GM23248 (cell line): ENCODE measurements at regions not wholly inside any gene's neighbourhood (a gene's known extent, or its start where the extent isn't known, plus 50 kb on each side); places are given as distances from the start of the nearest gene placed in this dataset.

Source experiments
- DNase-seq: peaks from one replicate; pipeline ENCODE4 v3.0.0-alpha.2; 2015
- H2AFZ ChIP-seq: fragments of 200-600 bp; sonication (generic); 2 replicates; pipeline ENCODE4 v1.6.1; 2016; ENCODE audit warnings: antibody characterized with exemption
- H3F3A ChIP-seq: fragments of 200-600 bp; sonication (generic); 2 replicates; pipeline ENCODE4 v1.6.1; 2016; ENCODE audit warnings: mild to moderate bottlenecking, antibody characterized with exemption, mixed run types; ENCODE audit not compliant: insufficient read depth
- H3K27ac ChIP-seq: fragments of 200-600 bp; sonication (generic); 2 replicates; pipeline ENCODE4 v1.5.1; 2016; ENCODE audit warnings: mild to moderate bottlenecking
- H3K27me3 ChIP-seq: fragments of 200-600 bp; sonication (generic); replicated peaks from 2 replicates; pipeline ENCODE4 v1.6.1; 2016; ENCODE audit warnings: mild to moderate bottlenecking; ENCODE audit not compliant: insufficient read depth
- H3K36me3 ChIP-seq: fragments of 200-600 bp; sonication (generic); 2 replicates; pipeline ENCODE4 v1.6.1; 2016; ENCODE audit warnings: low read depth, mild to moderate bottlenecking
- H3K4me1 ChIP-seq: fragments of 200-600 bp; sonication (generic); 2 replicates; pipeline ENCODE4 v1.6.1; 2016; ENCODE audit warnings: mild to moderate bottlenecking; ENCODE audit not compliant: insufficient read depth
- H3K4me2 ChIP-seq: fragments of 200-600 bp; sonication (generic); one replicate; pipeline ENCODE4 v1.6.1; 2016; ENCODE audit warnings: mild to moderate bottlenecking; ENCODE audit not compliant: unreplicated experiment
- H3K4me3 ChIP-seq: fragments of 200-600 bp; sonication (generic); 2 replicates; pipeline ENCODE4 v1.5.1; 2016; ENCODE audit warnings: mild to moderate bottlenecking
- H3K79me2 ChIP-seq: fragments of 200-600 bp; sonication (generic); 2 replicates; pipeline ENCODE4 v1.6.1; 2016; ENCODE audit warnings: mild to moderate bottlenecking; ENCODE audit not compliant: insufficient read depth
- H3K9ac ChIP-seq: fragments of 200-600 bp; sonication (generic); 2 replicates; pipeline ENCODE4 v1.6.1; 2016; ENCODE audit warnings: mild to moderate bottlenecking
- H3K9me2 ChIP-seq: fragments of 200-600 bp; sonication (generic); 2 replicates; pipeline ENCODE4 v1.6.1; 2016; ENCODE audit warnings: mixed run types, mild to moderate bottlenecking, moderate library complexity; ENCODE audit not compliant: insufficient read depth
- H3K9me3 ChIP-seq: fragments of 200-600 bp; sonication (generic); one replicate; pipeline ENCODE4 v1.6.1; 2017; ENCODE audit warnings: low read depth
- H4K20me1 ChIP-seq: fragments of 200-600 bp; sonication (generic); 2 replicates; pipeline ENCODE4 v1.6.0; 2016; ENCODE audit not compliant: insufficient read depth
- EZH2 ChIP-seq: fragments of 200-600 bp; sonication (generic); IDR thresholded peaks from 2 replicates; pipeline ENCODE4 v1.6.1; 2018; ENCODE audit warnings: antibody characterized with exemption, mild to moderate bottlenecking; ENCODE audit not compliant: insufficient read depth, poor library complexity, severe bottlenecking
- EZH2phosphoT487 ChIP-seq: fragments of 200-600 bp; sonication (generic); IDR thresholded peaks from 2 replicates; pipeline ENCODE4 v1.6.1; 2018; ENCODE audit warnings: antibody characterized with exemption, moderate library complexity, mild to moderate bottlenecking, low read depth; ENCODE audit not compliant: insufficient read depth
- WGBS, 2 experiments: methylation state at CpG; one replicate each; pipeline ENCODE4 v1.1.6; 2015 to 2017; ENCODE audit warnings: low lambda C conversion rate in 2 of 2, low coverage in 1 of 2; ENCODE audit errors: missing lambda C conversion rate in 2 of 2; 5-methylcytosine and 5-hydroxymethylcytosine counted together
- in situ Hi-C: fragments of 300-500 bp; cut with MboI; formaldehyde crosslinking; loops from 2 replicates; pipeline ENCODE4 v1.15.0; 2020

DNA sequence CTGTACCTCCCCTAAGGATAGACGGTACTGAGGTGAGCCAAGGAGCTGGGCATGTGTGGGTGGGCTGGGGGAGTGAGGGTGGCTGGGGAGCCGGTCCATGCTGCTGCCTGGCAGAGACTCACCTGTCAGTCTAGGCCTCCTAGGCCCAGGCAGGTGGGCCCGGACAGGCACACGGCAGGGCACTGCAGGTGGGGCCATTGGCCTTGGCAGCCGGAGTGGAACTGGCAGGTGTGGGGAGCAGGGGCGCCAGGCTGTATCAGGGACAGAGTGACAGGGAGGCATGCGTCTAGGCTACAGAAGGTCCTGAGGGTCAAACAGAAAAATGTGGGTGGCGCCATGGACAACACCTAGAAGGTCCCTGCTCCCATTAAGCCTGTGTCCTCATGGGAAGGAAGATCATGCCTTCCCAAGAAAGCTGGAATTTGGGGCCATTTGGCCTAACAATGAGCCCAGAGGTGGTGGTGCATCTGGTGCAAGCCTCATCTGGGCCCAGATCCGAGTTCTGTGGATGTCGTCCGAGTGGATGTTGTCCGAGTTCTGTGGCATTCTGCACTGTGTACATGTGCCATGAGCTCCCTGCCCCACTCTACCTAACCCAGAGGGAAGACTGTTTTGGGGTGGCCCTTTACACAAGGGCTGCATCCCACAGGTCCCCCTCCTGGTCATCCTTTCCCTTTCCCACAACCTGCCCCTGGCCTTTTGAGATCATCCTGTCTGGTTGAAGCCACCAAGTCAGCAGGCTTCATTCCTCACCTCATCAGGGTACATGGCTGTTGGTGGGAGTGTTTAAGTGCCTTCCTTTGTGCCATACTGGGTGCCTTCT, 249.7 kb downstream of the GLI2 start:
- in situ Hi-C loops = no loop called here
- Histone ChIP-seq H3K4me1 (no peaks in the 10 kb centered on the region), H3K27ac (no peak overlapping the region), H4K20me1 (no peaks in the 10 kb centered on the region), H3K9me3 (no peaks in the 10 kb centered on the region), H3K79me2 (no peaks in the 10 kb centered on the region), H3K9ac (no peak overlapping the region), H3F3A (no peaks in the 10 kb centered on the region), H3K9me2 (no peaks in the 10 kb centered on the region), H3K4me2 (no peak overlapping the region), H3K36me3 (peaks cover 5% of the 10 kb centered on the region; the same call in 1 of the 2 replicates), H3K27me3 (no peaks in the 10 kb centered on the region), H3K4me3 (no peak overlapping the region), H2AFZ (no peak overlapping the region)
- WGBS, 2 experiments = 91 to 93% methylated on average over 12 of the region's 12 CpGs
- no peak for DNase-seq
- no peak for TF ChIP-seq EZH2phosphoT487
- TF ChIP-seq EZH2 = no peak

DNA sequence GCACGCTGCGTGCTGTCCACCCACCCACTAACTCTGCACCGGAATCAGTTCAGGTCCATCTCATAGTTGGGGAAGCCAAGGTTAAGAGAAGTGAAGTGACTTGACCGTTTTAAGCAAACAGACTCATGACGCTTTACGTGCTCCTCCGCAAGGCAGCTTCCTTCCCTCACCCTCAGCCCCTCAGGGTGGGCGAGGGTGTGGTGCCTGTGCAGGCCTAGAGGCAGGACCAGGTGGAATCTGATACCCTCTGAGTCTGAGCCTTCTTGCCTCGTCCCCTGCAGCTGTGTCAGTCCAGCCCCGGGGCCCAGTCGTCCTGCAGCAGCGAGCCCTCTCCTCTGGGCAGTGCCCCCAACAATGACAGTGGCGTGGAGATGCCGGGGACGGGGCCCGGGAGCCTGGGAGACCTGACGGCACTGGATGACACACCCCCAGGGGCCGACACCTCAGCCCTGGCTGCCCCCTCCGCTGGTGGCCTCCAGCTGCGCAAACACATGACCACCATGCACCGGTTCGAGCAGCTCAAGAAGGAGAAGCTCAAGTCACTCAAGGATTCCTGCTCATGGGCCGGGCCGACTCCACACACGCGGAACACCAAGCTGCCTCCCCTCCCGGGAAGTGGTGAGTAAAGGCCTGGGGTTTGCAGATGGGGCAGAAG, 250.5 kb downstream of the GLI2 start:
- no peaks in the 10 kb centered on the region for H3K9me2 ChIP-seq
- H3K9ac ChIP-seq = no peak overlapping the region
- no peak for DNase-seq
- H3F3A ChIP-seq = no peaks in the 10 kb centered on the region
- TF ChIP-seq EZH2 (no peak), EZH2phosphoT487 (no peak)
- no peak overlapping the region for H2AFZ ChIP-seq
- H4K20me1 ChIP-seq = no peaks in the 10 kb centered on the region
- no peaks in the 10 kb centered on the region for H3K79me2 ChIP-seq
- H3K4me2 ChIP-seq = no peak overlapping the region
- 93 to 94% methylated on average over 25 to 27 of the region's 27 CpGs for WGBS, 2 experiments
- no peaks in the 10 kb centered on the region for H3K9me3 ChIP-seq
- no peak overlapping the region for H3K27ac ChIP-seq
- H3K36me3 ChIP-seq = peaks cover 7% of the 10 kb centered on the region; the same call in 1 of the 2 replicates
- in situ Hi-C loops = no loop called here
- no peaks in the 10 kb centered on the region for H3K27me3 ChIP-seq
- H3K4me1 ChIP-seq = no peaks in the 10 kb centered on the region
- no peak overlapping the region for H3K4me3 ChIP-seq

DNA sequence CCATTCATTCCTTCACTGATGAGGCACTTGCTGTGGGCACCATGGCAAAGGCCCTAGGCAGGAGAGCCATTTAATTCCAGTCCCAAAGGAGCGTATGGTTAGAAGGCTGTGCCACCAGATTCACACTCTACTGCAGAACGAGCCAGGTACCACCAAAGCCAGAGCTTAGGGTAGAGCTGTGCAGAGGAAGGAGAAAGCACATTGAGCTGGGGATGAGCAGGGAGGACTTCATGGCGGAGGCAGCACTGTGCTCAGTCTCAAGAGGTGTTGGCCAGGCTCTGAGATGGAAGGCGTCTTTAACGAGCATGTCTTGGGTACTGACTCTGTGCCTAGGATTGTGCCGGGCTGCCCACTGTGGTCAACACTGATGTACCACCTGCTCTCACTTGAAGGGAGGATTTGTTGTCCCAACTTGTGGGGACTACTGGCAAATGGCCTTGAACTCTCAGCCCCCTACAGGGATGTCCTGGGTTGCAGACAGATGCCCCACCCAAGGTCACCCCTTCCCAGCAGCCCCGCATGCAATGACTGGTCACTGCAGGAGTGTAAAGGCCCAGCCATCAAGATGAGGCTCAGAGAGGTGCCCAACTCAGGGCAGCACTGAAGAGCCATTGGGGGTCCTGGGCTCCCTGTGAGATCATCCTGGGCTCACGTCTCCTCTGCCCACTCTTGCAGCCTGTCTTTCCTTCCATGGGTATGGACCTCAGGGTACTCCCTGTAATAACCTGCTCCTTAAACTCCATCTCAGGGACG, 251.4 kb downstream of the GLI2 start:
- 95 to 96% methylated on average over 9 of the region's 9 CpGs for WGBS, 2 experiments

DNA sequence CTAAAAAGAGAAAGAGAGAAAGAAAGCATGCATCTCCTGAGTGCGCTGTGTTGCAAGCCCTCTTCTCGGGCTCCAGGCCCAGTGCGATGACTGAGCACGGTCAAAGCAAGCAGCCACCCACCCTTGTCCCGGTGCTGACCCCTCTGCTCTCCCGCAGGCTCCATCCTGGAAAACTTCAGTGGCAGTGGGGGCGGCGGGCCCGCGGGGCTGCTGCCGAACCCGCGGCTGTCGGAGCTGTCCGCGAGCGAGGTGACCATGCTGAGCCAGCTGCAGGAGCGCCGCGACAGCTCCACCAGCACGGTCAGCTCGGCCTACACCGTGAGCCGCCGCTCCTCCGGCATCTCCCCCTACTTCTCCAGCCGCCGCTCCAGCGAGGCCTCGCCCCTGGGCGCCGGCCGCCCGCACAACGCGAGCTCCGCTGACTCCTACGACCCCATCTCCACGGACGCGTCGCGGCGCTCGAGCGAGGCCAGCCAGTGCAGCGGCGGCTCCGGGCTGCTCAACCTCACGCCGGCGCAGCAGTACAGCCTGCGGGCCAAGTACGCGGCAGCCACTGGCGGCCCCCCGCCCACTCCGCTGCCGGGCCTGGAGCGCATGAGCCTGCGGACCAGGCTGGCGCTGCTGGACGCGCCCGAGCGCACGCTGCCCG, 252.5 kb downstream of the GLI2 start:
- Histone ChIP-seq H3F3A (no peaks in the 10 kb centered on the region), H3K27me3 (no peaks in the 10 kb centered on the region), H3K36me3 (peaks cover 5% of the 10 kb centered on the region; the same call in 1 of the 2 replicates), H3K4me3 (no peak overlapping the region), H3K4me2 (no peak overlapping the region), H3K4me1 (no peaks in the 10 kb centered on the region), H3K27ac (no peak overlapping the region), H2AFZ (no peak overlapping the region), H3K9me3 (no peaks in the 10 kb centered on the region), H3K79me2 (no peaks in the 10 kb centered on the region), H4K20me1 (no peaks in the 10 kb centered on the region), H3K9ac (no peak overlapping the region), H3K9me2 (no peaks in the 10 kb centered on the region)
- no peak for TF ChIP-seq EZH2
- TF ChIP-seq EZH2phosphoT487 = no peak
- no peak for DNase-seq
- in situ Hi-C loops = no loop called here
- 98 to 99% methylated on average over 28 to 68 of the region's 68 CpGs for WGBS, 2 experiments

More for the DNA sequence above, 251.4 kb downstream of the GLI2 start:
- no peaks in the 10 kb centered on the region for H4K20me1 ChIP-seq
- TF ChIP-seq EZH2phosphoT487 (no peak), EZH2 (no peak)
- H2AFZ ChIP-seq = no peak overlapping the region
- no peak overlapping the region for H3K4me3 ChIP-seq
- no peaks in the 10 kb centered on the region for H3K9me2 ChIP-seq
- H3K27me3 ChIP-seq = no peaks in the 10 kb centered on the region
- no peak overlapping the region for H3K9ac ChIP-seq
- DNase-seq = no peak
- H3K4me1 ChIP-seq = no peaks in the 10 kb centered on the region
- no peaks in the 10 kb centered on the region for H3K9me3 ChIP-seq
- in situ Hi-C loops = no loop called here
- H3K79me2 ChIP-seq = no peaks in the 10 kb centered on the region
- H3F3A ChIP-seq = no peaks in the 10 kb centered on the region
- no peak overlapping the region for H3K4me2 ChIP-seq
- 0 out of 2 replicates have a peak, but pooled peaks cover 5% of the 10 kb centered on the region for H3K36me3 ChIP-seq
- H3K27ac ChIP-seq = no peak overlapping the region
